ENCODE measurements at regions not wholly inside any gene's neighbourhood (a gene's known extent, or its start where the extent isn't known, plus 50 kb on each side); places are given as distances from the start of the nearest gene placed in this dataset.
"Not testable (repeated sequence)": the region's sequence is repeated elsewhere in the genome, so short reads cannot be mapped to it uniquely, and the experiment has no call there.

DNA sequence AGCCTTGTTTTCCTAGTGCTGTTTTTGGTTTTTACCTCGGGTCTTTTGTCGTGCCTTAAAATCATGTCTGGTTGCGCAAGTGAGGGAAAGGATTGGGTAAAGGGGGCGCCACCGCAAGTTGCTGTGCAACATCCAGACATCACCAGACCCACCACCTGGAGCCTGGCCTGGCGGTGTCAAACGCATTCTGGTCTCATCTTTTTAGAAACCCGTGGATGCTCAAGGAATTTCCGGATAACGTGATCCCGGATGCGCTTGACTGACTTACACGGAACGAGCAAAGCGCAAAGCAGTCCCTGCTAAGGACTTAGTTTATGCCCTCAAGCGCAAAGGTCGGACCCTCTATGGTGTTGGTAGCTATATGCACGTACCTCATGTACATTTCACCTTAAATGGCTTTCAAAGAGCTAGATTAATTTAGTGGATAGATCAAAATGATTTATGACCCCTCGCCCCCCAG, 105.2 kb downstream of the OR2B2 start:
- no peak for DNase-seq (ENCODE audit: low read depth in 2 of 2)

DNA sequence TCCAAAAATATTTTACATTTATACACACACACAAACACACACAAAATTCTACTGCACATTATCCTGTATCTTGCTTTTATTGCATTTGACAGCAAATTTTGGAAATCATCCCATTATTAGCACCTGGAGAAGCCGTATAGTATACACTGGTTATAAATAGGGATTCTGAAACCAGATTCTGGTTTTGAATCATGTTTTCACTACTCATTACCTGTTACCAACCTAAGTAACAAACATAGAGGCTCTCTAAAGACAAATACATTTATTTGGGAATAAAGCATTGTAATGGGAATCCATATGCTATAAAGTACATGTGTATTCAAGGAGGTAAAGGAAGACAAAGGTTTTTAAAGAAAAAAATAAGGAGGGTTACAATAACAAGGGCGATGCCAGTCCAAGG, 106.8 kb downstream of the OR2B2 start:
- DNase-seq (ENCODE audit: low read depth in 2 of 2), result no peak

DNA sequence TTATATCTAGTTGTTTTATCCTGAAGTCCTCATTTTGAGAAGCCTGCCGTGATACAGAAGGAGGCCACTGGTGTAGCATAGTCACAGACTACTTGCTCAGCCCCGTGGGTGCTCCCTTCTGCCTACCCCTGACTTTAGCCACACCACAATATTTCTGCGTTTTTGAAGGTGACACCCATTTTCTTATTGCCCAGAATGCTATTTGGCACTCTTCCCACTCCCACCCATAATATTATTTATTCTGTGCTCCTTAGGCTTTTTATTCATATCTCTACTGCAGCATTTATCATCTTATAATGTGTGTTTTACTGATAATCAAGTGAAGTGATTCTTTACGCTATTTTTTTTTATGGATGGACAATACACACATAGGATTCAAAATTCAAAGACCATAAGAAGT, 107.3 kb downstream of the OR2B2 start:
- no peak for DNase-seq (ENCODE audit: low read depth in 2 of 2)

DNA sequence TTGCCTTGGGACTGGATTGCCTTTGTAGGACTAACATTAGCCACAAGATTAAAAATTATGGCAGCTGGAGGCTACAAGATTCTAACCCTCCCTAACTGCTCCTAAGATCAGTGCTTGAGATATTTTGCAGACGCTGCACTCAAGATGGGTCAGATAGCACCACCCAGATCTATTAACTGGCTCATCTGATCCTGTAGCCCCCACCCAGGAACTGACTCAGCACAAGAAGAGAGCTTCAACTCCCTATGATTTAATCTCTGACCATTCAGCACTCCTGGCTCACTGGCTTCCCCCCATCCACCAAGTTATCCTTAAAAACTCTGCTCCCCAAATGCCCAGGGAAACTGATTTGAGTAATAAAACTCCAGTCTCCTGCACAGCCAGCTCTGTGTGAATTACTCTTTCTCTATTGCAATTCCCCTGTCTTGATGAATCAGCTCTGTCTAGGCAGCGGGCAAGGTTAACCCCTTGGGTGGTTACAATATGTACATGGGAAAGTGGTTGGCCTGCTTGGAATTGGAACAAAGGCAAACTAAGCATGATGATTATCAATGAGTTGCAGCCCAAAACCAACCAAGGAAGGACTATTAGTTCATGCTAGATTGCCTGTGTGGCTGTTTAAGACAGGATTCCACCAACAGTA, 111.3 kb downstream of the OR2B2 start:
- no peak for DNase-seq (ENCODE audit: low read depth in 2 of 2)

DNA sequence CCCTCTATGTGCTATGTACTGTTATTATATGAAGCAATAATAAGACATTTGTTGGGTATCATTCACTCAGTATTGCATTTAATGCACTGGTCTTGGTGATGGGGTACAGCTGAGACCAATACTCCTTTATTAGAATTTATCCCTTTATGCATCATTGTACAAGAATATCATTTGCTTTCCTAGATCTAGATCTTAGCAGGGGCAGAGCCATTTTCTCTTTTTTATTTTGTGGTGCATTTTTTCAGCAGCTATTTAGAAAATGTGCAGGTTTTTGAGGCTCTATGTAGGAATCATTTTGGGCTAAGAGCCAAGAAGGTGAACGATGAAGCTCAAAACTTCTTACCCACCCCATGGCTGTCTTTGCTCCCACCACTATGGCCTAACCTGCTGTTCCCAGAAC, 114.2 kb downstream of the OR2B2 start:
- DNase-seq (ENCODE audit: low read depth in 2 of 2), result no peak

DNA sequence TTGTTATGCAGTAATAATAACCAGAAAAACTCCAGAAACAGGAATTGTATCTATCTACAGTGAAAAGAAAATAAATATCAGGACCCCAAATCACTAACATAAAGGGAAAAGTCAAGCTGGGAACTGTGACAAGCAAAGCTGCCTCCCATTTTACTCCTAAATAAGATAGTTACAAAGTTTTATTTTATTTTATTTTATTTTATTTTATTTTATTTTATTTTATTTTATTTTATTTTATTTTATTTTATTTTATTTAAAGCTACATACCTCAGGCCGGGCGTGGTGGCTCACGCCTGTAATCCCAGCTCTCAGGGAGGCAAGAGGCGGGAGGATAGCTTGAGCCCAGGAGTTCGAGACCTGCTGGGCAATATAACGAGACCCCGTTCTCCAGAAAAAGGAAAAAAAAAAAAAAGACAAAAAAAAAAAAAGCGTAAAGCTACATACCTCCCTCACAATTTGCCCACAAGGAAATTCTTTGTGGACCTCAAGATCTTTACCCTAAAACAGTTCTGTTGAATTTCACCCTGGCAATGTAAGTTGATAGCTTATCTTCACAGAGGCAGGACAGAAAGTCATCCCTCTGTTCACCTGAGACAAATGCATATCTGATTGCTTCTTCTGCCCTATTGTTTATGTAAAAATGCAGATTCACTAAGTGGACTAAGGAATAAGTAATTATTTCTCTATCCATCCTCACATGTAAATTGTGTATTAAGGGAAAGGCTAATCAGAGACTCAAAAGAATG, 115.3 kb downstream of the OR2B2 start:
- not testable (repeated sequence) for DNase-seq (ENCODE audit: low read depth in 2 of 2)

DNA sequence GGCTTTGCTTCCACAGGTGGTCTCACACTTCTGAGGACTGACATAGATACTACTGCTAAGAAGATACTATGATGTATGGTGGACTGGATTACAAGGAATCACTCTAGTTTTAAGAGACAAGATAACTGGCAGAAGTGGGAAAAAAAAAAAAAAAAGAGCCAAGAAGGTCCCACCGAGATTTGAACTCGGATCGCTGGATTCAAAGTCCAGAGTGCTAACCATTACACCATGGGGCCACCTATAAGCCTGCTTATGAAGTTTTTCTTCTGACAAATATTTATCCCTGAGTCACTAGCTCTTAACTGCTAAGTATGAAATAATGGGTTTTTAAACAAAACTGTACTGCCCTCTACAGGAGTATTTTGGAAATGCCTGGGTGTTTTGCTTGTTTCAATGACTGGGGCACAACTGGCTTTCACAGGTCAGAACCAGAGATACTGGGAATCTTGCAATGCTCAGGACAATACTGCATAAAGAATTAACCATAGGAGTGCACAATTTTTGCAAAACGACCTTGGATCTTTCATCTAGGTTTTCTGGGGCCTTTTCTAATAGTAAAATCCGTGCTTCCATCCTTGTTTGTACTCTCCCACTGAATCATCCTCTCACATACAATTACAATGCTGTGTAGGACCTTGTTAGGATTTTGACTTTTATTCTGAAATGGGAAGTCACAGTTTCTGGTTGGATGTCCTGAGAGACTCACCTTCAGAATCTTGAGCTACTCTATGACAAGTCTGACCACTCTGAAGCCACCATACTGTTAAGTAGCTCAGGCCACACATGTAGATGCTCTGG, 116.3 kb downstream of the OR2B2 start:
- peak; percentile 86 to 90 for DNase-seq (ENCODE audit: low read depth in 2 of 2)

DNA sequence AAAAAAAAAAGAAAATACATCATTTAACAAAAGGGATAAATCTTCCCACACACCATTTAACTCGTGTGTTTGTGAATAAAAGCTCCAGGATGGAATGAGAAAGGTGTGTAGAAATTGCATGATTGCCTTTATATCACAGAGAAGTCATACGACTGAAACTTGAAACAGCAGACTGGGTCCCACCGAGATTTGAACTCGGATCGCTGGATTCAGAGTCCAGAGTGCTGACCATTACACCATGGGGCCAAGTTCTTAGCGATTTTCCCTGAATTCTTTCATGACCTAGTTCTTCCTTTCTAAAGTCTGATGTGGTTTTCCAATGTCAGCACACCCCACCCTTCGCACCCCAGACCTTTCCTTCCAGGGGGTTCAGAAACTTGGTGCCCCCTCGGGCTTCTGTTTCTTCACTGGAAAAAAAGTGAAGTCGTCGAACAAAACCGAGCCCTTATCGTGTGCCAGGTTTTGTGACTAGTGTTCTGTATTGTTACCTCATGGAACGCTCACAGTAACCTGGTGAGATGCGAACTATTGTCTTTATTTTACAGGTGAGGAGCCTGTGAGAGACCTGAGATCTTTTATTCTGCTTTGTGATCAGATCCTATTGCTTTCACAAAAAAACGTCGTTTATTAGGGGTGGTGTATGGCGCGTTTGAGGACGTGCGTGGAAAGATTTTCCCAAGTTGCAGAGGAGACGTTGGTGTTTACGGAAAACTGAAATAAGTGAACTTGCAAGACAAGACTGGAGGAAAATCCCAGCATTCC, 120.8 kb downstream of the OR2B2 start:
- peak; percentile 59 to 80 for DNase-seq (ENCODE audit: low read depth in 2 of 2)

DNA sequence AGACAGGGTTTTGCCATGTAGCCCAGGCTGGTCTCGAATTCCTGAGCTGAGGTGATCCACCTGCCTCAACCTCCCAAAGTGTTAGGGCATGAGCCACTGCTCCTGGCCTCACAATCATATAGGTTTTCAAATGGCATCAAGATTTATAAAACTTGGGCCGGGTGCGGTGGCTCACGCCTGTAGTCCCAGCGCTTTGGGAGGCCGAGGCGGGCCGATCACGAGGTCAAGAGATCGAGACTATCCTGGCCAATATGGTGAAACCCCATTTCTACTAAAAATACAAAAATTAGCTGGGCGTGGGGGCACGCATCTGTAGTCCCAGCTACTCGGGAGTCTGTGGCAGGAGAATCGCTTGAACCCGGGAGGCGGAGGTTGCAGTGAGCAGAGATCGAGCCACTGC, 123.8 kb downstream of the OR2B2 start:
- not testable (repeated sequence) for DNase-seq (ENCODE audit: low read depth in 2 of 2)

DNA sequence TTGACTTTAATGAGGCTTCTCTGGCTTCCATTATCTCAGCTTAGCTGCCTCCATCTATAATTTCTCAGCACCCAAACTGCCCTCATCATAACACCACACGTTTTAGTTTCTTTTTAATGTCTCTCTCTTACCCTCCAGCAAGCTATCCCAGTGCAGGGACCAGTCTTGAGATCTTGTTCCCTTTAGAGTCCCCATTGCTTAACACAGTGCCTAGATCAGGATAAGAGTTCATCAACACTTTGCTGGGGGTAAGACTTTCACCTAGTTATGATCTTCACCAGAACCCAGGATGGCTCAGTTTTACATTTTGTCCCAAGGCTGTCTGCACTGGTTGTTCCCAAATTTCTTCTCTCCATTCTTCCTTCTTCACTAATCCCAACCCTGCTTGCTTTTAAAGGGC, 126.1 kb downstream of the OR2B2 start:
- no peak for DNase-seq (ENCODE audit: low read depth in 2 of 2)

DNA sequence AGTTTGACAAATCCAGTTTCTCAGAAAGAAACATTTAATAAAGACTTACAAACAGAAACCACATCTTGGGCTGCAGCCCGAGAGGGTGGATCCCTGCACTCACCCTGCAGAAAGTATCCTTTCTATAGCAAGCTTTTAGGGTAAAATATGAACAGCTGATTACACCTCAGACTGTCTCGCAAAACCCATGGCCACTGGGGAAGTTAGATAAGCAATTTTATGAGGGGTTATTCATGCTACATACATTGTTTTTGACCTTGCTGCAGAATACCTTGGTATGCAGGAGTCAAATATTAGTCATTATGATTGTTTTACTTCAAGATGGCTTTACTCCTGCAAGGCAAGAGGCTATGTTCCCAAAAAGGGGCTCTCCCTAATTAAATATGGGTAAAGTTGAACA, 126.9 kb downstream of the OR2B2 start:
- no peak for DNase-seq (ENCODE audit: low read depth in 2 of 2)

DNA sequence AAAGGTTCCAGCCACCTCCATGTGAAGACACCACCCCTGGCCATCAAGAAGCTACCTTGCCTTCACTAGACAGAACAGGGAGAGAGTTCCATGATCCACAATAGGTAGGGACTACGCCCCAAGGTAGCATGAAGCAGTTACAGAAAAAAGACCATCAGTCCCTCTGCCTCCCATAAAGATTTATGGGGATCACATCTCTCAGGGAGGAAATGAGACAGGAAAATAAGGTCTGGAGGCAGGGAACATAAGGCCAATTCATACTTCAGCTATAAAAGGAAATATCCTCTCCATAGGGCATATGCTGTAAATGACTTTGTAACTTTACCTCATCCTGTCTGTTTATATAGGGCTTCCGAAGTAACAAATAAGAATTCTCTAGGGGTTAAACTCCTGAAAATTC, 129.4 kb downstream of the OR2B2 start:
- no peak for DNase-seq (ENCODE audit: low read depth in 2 of 2)

DNA sequence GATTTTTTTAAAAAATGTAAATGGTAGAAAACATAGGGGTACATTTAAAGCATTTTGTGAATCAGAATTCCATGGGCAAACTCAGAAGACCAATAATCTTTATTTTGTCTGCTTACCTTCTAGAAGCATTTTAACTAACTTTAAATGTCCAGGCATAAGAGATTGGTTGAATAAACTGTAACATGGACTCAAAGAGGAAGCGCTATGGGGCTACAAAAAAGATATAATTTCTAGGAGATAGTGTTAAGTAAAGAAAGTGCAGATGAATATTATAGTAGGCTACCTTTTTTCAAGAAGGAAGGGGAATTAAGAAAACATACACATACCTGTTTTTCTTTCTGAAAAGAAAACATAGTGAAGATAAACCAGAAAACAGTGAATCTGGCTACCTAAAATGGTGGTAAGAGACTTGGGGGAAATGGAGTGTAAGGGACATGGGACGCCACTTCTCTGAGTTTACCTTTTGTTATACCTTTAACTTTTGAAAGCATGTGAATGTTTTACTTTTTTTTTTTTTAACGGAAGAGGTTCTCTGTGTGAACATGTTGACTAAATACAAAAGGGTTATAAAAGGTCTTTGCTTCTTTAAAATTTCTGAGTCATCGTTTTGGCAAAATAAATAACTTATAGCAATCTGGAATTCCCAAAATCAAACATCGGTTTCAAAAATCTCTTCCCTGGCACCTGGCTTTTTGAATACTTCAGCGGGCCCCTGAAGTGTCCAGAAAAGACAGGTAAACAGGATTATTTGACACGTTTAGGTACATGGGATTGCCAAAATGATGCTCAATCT, 133.4 kb downstream of the OR2B2 start:
- DNase-seq (ENCODE audit: low read depth in 2 of 2), result no peak

DNA sequence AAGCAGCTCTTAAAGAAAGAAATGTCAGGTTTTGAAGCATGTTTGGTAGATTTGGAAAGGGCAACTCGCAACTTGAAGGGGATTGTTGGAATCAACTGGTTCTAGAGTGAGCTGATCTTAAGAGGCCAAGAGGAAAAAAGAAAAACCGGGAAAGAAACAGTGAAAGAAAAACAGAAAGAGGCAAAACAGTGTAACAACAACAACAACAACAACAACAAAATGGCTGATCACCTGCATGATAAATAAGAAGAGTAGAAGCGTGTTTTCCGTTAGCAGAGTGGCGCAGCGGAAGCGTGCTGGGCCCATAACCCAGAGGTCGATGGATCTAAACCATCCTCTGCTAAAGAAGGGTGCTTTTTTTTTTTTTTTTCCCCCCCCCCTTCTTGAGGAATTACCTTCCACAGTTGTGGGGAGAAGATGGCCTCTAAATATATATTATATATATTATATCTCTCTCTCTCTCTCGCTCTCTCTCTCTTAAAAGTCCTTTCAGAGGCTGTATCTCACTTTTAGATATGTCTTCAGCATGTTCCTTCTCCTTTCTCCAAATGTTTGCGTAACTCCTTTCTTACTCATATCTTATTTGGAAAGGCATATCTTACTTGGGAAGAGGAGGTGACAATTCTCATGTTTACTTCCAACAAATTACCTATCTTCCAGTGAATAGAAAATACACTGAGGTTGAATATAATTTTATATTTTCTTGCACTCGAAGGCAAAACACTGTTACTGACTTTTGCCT, 134.4 kb downstream of the OR2B2 start:
- DNase-seq (ENCODE audit: low read depth in 2 of 2), result no peak

DNA sequence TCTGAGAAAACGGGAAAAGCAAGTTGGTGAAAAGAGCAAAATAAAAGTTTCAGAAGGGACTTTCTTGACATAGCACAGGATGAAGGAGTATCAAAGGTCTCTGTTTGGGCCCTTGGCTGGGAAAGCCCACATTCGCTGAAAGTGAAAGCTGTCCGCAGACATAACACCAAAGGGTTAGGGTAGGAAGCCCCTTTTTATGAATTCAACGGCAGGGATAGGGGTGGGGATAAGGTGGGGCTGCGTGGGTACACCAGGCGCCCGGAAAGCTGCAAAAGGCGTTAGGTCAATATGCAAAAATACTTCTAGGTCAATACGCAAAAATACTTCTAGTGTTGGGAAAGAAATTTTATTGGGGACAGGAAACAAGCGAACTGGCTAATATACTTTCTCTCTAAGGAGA, 135.1 kb downstream of the OR2B2 start:
- DNase-seq (ENCODE audit: low read depth in 2 of 2), result no peak

DNA sequence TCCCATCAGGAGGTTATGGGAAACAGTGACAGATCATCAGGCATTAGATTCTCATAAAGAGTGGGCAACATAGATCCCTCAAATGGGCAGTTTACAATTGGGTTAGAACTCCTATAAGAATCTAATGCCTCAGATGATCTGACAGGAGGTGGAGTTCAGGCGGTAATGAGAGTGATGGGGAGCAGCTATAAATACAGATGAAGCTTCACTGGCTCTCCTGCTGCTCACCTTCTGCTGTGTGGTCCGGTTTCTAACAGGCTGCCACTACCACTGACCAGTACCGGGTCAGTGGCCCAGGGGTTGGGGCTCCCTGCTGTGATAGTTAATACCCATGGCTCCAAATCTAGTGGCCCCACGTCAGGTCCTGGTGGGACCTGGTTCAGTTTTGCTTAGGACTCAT, 135.7 kb downstream of the OR2B2 start:
- DNase-seq (ENCODE audit: low read depth in 2 of 2), result no peak

DNA sequence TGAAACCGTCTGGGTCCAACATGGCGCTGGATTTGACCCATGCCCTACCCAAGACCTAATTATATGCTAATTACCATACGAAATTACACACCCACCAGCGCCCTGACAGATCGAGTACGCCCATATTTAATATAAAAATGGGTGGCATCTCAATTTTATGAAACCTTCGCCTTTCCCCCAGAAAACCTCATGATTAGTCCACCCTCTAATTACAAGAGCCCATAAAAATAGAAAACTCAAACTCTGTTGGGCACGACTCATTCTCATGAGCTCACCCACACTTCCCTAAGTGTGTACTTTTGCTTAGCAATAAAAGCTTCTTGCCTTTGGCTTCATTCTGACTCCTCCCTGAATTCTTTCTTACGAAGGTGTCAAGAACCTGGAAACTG, 136.4 kb downstream of the OR2B2 start:
- no peak for DNase-seq (ENCODE audit: low read depth in 2 of 2)

DNA sequence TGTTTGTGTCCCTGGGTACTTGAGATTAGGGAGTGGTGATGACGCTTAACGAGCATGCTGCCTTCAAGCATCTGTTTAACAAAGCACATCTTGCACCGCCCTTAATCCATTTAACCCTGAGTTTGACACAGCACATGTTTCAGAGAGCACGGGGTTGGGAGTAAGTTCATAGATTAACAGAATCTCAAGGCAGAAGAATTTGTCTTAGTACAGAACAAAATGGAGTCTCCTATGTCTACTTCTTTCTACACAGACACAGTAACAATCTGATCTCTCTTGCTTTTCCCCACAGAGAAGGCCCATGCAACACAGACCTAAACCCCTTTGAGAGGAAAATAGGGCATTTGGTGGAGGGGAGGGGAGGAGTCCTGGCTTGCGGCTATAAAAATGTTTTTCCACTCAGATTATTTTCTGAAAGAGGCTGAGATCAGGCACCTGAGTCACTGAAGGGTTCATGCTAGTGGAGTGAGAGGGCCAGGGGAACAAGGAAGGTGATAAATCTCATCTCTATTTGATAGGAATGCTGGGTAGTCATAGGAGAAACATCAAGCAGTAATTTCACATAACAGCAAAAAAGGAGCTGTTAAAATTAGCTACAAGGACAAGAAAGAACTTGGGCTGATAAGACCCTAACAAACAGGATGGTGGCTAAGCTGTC, 136.9 kb downstream of the OR2B2 start:
- DNase-seq (ENCODE audit: low read depth in 2 of 2), result not testable (repeated sequence)

DNA sequence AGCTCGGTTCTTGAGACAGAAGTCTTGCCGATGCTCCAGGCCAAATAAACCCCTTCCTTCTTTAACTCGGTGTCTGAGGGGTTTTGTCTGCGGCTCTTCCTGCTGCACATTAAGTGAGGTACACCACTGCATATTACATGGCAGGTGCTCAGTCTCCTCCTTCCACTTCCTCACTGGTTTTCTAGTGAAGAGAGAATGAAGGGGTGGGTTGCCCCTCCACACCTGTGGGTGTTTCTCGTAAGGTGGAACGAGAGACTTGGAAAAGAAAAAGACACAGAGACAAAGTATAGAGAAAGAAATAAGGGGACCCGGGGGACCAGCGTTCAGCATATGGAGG, 138.0 kb downstream of the OR2B2 start:
- DNase-seq (ENCODE audit: low read depth in 2 of 2), result not testable (repeated sequence)

Measured in dermis microvascular lymphatic vessel endothelial cell (primary cell).